Loucy (cell line): ENCODE measurements at regions not wholly inside any gene's neighbourhood (a gene's known extent, or its start where the extent isn't known, plus 50 kb on each side); places are given as distances from the start of the nearest gene placed in this dataset.

Source experiments
- EZH2phosphoT487 ChIP-seq: fragments of 200-600 bp; IDR thresholded peaks from 2 replicates; pipeline ENCODE4 v1.6.1; 2018; ENCODE audit warnings: antibody characterized with exemption, mild to moderate bottlenecking, moderate library complexity, borderline replicate concordance
- TF ChIP-seq, protein P1 (sequence below): fragments of 200-600 bp; sonication (generic); conservative IDR thresholded peaks from 2 replicates; pipeline ENCODE4 v1.5.1; 2014; ENCODE audit warnings: mild to moderate bottlenecking, antibody characterized with exemption, low read length

DNA sequence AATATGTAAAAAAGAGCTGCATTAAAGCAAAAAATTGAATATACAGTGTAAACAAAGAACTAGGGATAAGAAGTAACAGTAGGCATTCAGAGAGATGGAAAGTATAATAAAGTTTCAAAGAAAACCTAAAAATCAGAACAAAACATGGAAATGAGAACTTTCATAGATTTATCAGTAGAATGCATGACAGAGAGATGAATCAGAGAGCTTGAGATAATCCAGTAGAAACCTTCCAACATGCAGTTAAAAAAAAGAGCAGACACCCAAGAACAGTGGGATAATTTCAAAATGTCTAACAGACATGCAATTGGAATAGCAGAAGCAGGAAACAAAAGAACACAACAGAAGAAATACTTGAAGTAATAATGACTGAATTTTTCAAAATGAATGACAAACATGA is 1384.2 kb downstream of the CDH11 start:
- TF ChIP-seq, protein P1, sequence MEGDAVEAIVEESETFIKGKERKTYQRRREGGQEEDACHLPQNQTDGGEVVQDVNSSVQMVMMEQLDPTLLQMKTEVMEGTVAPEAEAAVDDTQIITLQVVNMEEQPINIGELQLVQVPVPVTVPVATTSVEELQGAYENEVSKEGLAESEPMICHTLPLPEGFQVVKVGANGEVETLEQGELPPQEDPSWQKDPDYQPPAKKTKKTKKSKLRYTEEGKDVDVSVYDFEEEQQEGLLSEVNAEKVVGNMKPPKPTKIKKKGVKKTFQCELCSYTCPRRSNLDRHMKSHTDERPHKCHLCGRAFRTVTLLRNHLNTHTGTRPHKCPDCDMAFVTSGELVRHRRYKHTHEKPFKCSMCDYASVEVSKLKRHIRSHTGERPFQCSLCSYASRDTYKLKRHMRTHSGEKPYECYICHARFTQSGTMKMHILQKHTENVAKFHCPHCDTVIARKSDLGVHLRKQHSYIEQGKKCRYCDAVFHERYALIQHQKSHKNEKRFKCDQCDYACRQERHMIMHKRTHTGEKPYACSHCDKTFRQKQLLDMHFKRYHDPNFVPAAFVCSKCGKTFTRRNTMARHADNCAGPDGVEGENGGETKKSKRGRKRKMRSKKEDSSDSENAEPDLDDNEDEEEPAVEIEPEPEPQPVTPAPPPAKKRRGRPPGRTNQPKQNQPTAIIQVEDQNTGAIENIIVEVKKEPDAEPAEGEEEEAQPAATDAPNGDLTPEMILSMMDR: no peak
- no peak for TF ChIP-seq EZH2phosphoT487
